T-helper 2 cell treated with Interferon-gamma antibody and Interleukin-4, amounts not matched to agents 5 μg/mL and 100 μg/mL, for 36 hours (primary cell): ENCODE measurements at regions not wholly inside any gene's neighbourhood (a gene's known extent, or its start where the extent isn't known, plus 50 kb on each side); places are given as distances from the start of the nearest gene placed in this dataset.

Experiments
- DNase-seq: peaks from one replicate; pipeline ENCODE4 v3.0.0; 2021; ENCODE audit warnings: low spot score
- H3K27ac Mint-ChIP-seq: one replicate; pipeline ENCODE4 v1.8.0; 2021; ENCODE audit warnings: mild to moderate bottlenecking, mixed read lengths
- H3K27me3 Mint-ChIP-seq: one replicate; pipeline ENCODE4 v1.8.0; 2021; ENCODE audit warnings: low read depth, mixed read lengths
- H3K36me3 Mint-ChIP-seq: one replicate; pipeline ENCODE4 v1.8.0; 2021; ENCODE audit warnings: low read depth, mixed read lengths
- H3K4me1 Mint-ChIP-seq: one replicate; pipeline ENCODE4 v1.8.0; 2021; ENCODE audit warnings: low read depth, mixed read lengths
- H3K4me3 Mint-ChIP-seq: one replicate; pipeline ENCODE4 v1.8.0; 2022; ENCODE audit warnings: mild to moderate bottlenecking, moderate library complexity, mixed read lengths
- H3K9me3 Mint-ChIP-seq: one replicate; pipeline ENCODE4 v1.8.0; 2021; ENCODE audit warnings: mixed read lengths

GRCh38 chr11:116177521-116178210, 595.1 kb downstream of the BUD13 start:
- DNase-seq: no peak
- H3K27me3 Mint-ChIP-seq: peaks cover 2% of the 10 kb centered on the region
- no peak overlapping the region for H3K27ac Mint-ChIP-seq
- H3K9me3 Mint-ChIP-seq: no peaks in the 10 kb centered on the region
- no peaks in the 10 kb centered on the region for H3K36me3 Mint-ChIP-seq
- no peak overlapping the region for H3K4me3 Mint-ChIP-seq
- H3K4me1 Mint-ChIP-seq: peaks cover 2% of the 10 kb centered on the region

GRCh38 chr11:116176484-116177005, 596.2 kb downstream of the BUD13 start:
- H3K27me3 Mint-ChIP-seq: peaks cover 2% of the 10 kb centered on the region
- H3K4me3 Mint-ChIP-seq: no peak overlapping the region
- no peaks in the 10 kb centered on the region for H3K9me3 Mint-ChIP-seq
- H3K36me3 Mint-ChIP-seq: no peaks in the 10 kb centered on the region
- no peak for DNase-seq
- H3K4me1 Mint-ChIP-seq: peaks cover 2% of the 10 kb centered on the region
- H3K27ac Mint-ChIP-seq: no peak overlapping the region

- DNase-seq: no peak
- H3K9me3 Mint-ChIP-seq: no peaks in the 10 kb centered on the region
- peaks cover 2% of the 10 kb centered on the region for H3K4me1 Mint-ChIP-seq
- no peak overlapping the region for H3K27ac Mint-ChIP-seq
- no peaks in the 10 kb centered on the region for H3K36me3 Mint-ChIP-seq
- peaks cover 2% of the 10 kb centered on the region for H3K27me3 Mint-ChIP-seq
- no peak overlapping the region for H3K4me3 Mint-ChIP-seq
Observed at GRCh38 chr11:116175707-116176106, 597.1 kb downstream of the BUD13 start.

GRCh38 chr11:116173941-116174911, 598.6 kb downstream of the BUD13 start:
- Mint-ChIP-seq H3K9me3 (no peaks in the 10 kb centered on the region), H3K27ac (no peak overlapping the region), H3K36me3 (no peaks in the 10 kb centered on the region), H3K4me1 (peaks cover 2% of the 10 kb centered on the region), H3K27me3 (peaks cover 2% of the 10 kb centered on the region), H3K4me3 (no peak overlapping the region)
- DNase-seq: no peak

- peaks cover 2% of the 10 kb centered on the region for H3K27me3 Mint-ChIP-seq
- no peak overlapping the region for H3K27ac Mint-ChIP-seq
- no peak for DNase-seq
- H3K4me1 Mint-ChIP-seq: peaks cover 2% of the 10 kb centered on the region
- no peaks in the 10 kb centered on the region for H3K36me3 Mint-ChIP-seq
- H3K4me3 Mint-ChIP-seq: no peak overlapping the region
- no peaks in the 10 kb centered on the region for H3K9me3 Mint-ChIP-seq
Observed at GRCh38 chr11:116173506-116173905, 599.3 kb downstream of the BUD13 start.

- no peak for DNase-seq
- Mint-ChIP-seq H3K4me3 (no peak overlapping the region), H3K4me1 (peaks cover 2% of the 10 kb centered on the region), H3K27me3 (peaks cover 2% of the 10 kb centered on the region), H3K27ac (no peak overlapping the region), H3K9me3 (no peaks in the 10 kb centered on the region), H3K36me3 (no peaks in the 10 kb centered on the region)
Observed at GRCh38 chr11:116172851-116173250, 599.9 kb downstream of the BUD13 start.

GRCh38 chr11:116172156-116172555, 600.6 kb downstream of the BUD13 start:
- Mint-ChIP-seq H3K27ac (no peak overlapping the region), H3K4me1 (peaks cover 2% of the 10 kb centered on the region), H3K9me3 (no peaks in the 10 kb centered on the region), H3K4me3 (no peak overlapping the region), H3K27me3 (peaks cover 2% of the 10 kb centered on the region), H3K36me3 (no peaks in the 10 kb centered on the region)
- DNase-seq: no peak

GRCh38 chr11:116171271-116172140, 601.3 kb downstream of the BUD13 start:
- no peaks in the 10 kb centered on the region for H3K9me3 Mint-ChIP-seq
- peaks cover 2% of the 10 kb centered on the region for H3K4me1 Mint-ChIP-seq
- DNase-seq: no peak
- H3K27ac Mint-ChIP-seq: no peak overlapping the region
- H3K4me3 Mint-ChIP-seq: no peak overlapping the region
- peaks cover 2% of the 10 kb centered on the region for H3K27me3 Mint-ChIP-seq
- no peaks in the 10 kb centered on the region for H3K36me3 Mint-ChIP-seq

GRCh38 chr11:116170526-116171120, 602.2 kb downstream of the BUD13 start:
- Mint-ChIP-seq H3K36me3 (no peaks in the 10 kb centered on the region), H3K4me1 (no peaks in the 10 kb centered on the region), H3K27ac (no peak overlapping the region), H3K9me3 (no peaks in the 10 kb centered on the region), H3K4me3 (no peak overlapping the region), H3K27me3 (no peaks in the 10 kb centered on the region)
- no peak for DNase-seq

- no peak for DNase-seq
- Mint-ChIP-seq H3K9me3 (no peaks in the 10 kb centered on the region), H3K27ac (no peak overlapping the region), H3K36me3 (no peaks in the 10 kb centered on the region), H3K27me3 (no peaks in the 10 kb centered on the region), H3K4me3 (no peak overlapping the region), H3K4me1 (no peaks in the 10 kb centered on the region)
Observed at GRCh38 chr11:116169776-116170175, 603.0 kb downstream of the BUD13 start.

- no peaks in the 10 kb centered on the region for H3K27me3 Mint-ChIP-seq
- H3K9me3 Mint-ChIP-seq: no peaks in the 10 kb centered on the region
- no peak overlapping the region for H3K27ac Mint-ChIP-seq
- no peaks in the 10 kb centered on the region for H3K4me1 Mint-ChIP-seq
- H3K36me3 Mint-ChIP-seq: no peaks in the 10 kb centered on the region
- DNase-seq: no peak
- no peak overlapping the region for H3K4me3 Mint-ChIP-seq
Observed at GRCh38 chr11:116168459-116168787, 604.4 kb downstream of the BUD13 start.

GRCh38 chr11:116167706-116168458, 604.9 kb downstream of the BUD13 start:
- H3K4me3 Mint-ChIP-seq: no peak overlapping the region
- H3K27ac Mint-ChIP-seq: no peak overlapping the region
- DNase-seq: no peak
- H3K27me3 Mint-ChIP-seq: no peaks in the 10 kb centered on the region
- H3K4me1 Mint-ChIP-seq: no peaks in the 10 kb centered on the region
- H3K36me3 Mint-ChIP-seq: no peaks in the 10 kb centered on the region
- H3K9me3 Mint-ChIP-seq: no peaks in the 10 kb centered on the region
